HAP-1 (cell line): ENCODE measurements at regions not wholly inside any gene's neighbourhood (a gene's known extent, or its start where the extent isn't known, plus 50 kb on each side); places are given as distances from the start of the nearest gene placed in this dataset.
"Not testable (repeated sequence)": the region's sequence is repeated elsewhere in the genome, so short reads cannot be mapped to it uniquely, and the experiment has no call there.

Experiments used
- DNase-seq, 2 experiments: peaks; one replicate each; pipeline ENCODE4 v3.0.0-alpha.2; 2016 to 2020; ENCODE audit warnings: low spot score in 2 of 2
- H3K27me3 ChIP-seq: fragments of 250-450 bp; sonication (Bioruptor Pico); 2 replicates; pipeline ENCODE4 v1.5.1; 2020; ENCODE audit warnings: low read depth, mild to moderate bottlenecking, moderate library complexity
- H3K36me3 ChIP-seq: fragments of 250-450 bp; sonication (Bioruptor Pico); replicated peaks from 2 replicates; pipeline ENCODE4 v1.5.1; 2020; ENCODE audit warnings: mild to moderate bottlenecking
- H3K4me1 ChIP-seq: fragments of 250-450 bp; sonication (Bioruptor Pico); 2 replicates; pipeline ENCODE4 v1.5.1; 2020; ENCODE audit warnings: mild to moderate bottlenecking
- H3K4me3 ChIP-seq: fragments of 250-450 bp; sonication (Bioruptor Pico); 2 replicates; pipeline ENCODE4 v1.5.1; 2020; ENCODE audit warnings: mild to moderate bottlenecking, moderate library complexity
- H3K9me3 ChIP-seq: fragments of 250-450 bp; sonication (Bioruptor Pico); 2 replicates; pipeline ENCODE4 v1.5.1; 2020; ENCODE audit warnings: mild to moderate bottlenecking, moderate library complexity
- in situ Hi-C: fragments of 300-500 bp; cut with MboI; formaldehyde crosslinking; loops from 3 replicates; pipeline ENCODE4 v1.14.3; 2020; ENCODE audit warnings: low sequenced_read_pairs, inconsistent platforms, mixed read lengths

DNA sequence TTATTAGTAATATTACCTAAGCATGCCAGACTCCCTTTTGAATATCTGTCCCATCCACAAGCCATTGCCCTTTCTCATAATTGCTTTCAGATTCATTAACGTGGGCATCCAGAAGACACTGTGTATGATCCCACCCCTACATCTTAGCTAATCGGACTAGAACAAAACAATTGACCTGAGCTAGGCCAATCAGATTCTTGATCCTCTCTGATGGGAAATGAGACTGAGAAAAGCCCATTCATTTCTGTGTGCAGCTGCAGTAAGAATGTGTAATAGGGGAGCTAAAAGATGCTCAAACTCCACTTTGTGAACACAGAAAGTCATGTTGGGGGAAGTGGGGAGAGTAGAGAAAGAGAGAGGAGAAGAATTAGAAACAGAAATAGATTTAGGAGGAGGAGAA lies 281.7 kb upstream of the G2E3 start:
- H3K27me3 ChIP-seq: peaks cover 13% of the 10 kb centered on the region; the same call in 1 of the 2 replicates
- in situ Hi-C loops: no loop called here
- H3K4me1 ChIP-seq: no peaks in the 10 kb centered on the region
- DNase-seq: no peak
- no peaks in the 10 kb centered on the region for H3K9me3 ChIP-seq
- no peak overlapping the region for H3K4me3 ChIP-seq
- H3K36me3 ChIP-seq: no peaks in the 10 kb centered on the region

DNA sequence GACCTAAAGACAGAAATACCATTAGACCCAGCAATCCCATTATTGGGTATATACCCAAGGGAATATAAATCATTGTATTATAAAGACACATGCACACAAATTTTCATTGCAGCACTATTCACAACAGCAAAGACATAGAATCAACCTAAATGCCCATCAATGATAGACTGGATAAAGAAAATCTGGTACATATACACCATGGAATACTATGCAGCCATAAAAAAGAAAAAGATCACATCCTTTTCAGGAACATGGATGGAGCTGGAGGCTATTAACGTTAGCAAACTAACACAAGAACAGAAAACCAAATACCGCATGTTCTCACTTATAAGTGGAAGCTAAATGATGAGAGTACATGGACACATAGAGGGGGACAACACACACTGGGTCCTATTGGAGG lies 280.1 kb upstream of the G2E3 start:
- H3K27me3 ChIP-seq, H3K9me3 ChIP-seq, DNase-seq, H3K4me1 ChIP-seq, H3K4me3 ChIP-seq, H3K36me3 ChIP-seq, in situ Hi-C loops: not testable (repeated sequence)

DNA sequence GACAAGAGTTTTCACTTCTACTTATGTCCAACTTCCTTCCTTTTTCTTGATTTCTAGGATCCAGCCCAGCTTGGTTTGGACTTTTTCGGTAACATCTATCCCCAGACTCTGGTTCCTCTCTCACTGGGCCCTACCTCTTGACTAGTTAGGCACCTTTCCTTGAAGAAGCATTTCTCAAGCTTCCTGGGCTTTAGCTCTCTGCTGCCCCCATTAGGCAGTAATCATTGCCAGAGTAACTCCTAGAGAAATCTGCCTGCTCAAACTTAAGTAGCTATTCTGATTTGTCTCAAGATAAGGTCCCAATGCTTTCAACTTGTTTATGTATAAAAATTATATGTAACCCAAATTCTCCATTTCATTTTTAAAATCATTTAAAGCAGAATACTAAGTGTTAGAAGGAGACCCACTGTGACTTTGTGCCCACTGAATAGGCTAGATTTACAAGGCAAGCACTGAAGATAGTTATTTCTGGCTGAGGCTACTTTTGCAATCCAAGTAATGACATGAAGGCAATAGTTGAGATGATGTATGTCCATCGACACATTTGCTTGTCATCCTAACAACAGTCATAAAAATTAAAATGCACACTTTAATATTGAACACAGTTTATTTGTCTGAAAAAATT lies 275.0 kb upstream of the G2E3 start:
- in situ Hi-C loops: no loop called here
- Histone ChIP-seq H3K4me3 (no peak overlapping the region), H3K27me3 (no peaks in the 10 kb centered on the region; the same call in 1 of the 2 replicates), H3K36me3 (no peaks in the 10 kb centered on the region), H3K9me3 (no peaks in the 10 kb centered on the region), H3K4me1 (no peaks in the 10 kb centered on the region)
- peak; percentile 14 to 68 for DNase-seq

DNA sequence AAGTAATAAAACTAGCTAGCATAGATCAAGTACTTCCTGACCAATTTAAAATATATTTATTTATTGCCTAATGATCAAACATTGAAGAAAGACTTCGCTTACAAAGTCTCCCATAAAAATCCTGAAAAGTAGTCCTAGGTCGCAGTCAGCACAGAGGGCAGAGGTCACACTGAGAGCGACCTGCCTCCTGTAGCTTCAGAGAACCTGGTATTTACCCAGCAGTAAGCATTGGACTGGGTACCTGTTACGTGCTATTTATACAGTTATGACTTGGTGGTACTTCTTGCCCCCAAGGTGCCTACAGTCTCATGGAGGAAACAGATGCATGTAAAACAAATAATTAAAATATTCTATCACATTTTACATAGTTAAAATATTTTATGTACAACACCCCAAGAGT lies 274.1 kb upstream of the G2E3 start:
- in situ Hi-C loops: no loop called here
- DNase-seq: no peak

DNA sequence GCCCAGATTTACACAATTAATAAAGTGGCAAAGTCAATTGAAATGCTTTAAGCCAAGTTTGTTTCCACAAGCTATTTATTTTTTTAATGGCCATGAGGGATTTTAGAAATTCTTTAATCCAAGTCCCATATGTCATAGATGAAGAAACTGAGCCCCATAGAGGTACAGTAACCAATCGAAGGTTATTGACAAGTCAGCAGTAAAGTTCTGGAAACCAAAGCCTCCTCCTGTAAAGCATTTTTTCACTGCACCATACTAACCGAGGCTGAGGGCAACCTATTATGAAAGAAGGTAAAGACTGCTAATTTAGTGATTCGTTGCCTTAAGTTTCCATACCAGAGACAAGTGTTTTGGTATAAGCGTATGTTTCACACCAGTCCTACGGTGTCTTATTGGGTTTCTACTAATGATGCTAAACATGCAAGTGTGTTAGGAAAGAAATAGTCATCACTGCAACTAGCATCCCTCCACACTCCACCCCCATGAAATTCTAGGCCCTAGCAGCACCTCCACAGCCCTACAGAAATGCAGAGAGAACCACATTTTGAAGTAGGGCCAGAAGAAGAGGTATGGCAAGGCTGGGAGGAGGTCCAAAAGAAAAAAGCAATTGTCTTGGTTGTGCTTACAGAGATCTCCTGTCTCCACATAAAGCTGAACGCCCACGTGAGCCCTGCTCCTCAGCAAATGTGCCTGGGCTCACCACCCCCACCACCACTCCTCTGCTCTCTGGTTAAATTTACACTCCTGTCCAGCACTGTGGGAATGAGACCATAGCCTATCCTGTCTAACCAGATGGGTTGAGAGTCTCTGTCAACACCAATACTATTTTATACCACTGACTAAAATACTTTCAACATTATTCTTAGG lies 271.1 kb upstream of the G2E3 start:
- DNase-seq: no peak
- no peaks in the 10 kb centered on the region; the same call in 1 of the 2 replicates for H3K27me3 ChIP-seq
- no peaks in the 10 kb centered on the region for H3K9me3 ChIP-seq
- H3K4me1 ChIP-seq: no peaks in the 10 kb centered on the region
- H3K36me3 ChIP-seq: no peaks in the 10 kb centered on the region
- in situ Hi-C loops: no loop called here
- no peak overlapping the region for H3K4me3 ChIP-seq

More for the DNA sequence above, 274.1 kb upstream of the G2E3 start:
- Histone ChIP-seq H3K4me3 (no peak overlapping the region), H3K9me3 (no peaks in the 10 kb centered on the region), H3K27me3 (no peaks in the 10 kb centered on the region; the same call in 1 of the 2 replicates), H3K36me3 (no peaks in the 10 kb centered on the region), H3K4me1 (no peaks in the 10 kb centered on the region)

DNA sequence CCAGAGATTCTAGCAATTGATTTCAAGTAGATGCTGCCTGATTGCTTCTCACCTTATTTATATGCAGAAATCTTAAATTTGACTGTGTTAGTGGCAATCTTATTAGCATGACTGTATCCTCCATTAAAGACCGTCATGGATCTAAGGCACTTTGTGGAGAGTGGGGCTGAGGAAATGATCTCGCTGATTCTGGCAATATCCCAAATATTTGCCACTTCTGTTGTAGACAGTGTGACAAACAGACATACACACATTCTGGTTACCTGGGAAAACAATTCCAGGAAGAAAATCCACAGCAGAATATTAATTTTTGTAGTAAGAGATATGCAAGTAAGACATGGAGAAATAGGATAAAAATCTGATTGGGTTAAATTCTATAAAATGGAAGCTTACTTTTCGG lies 269.0 kb upstream of the G2E3 start:
- in situ Hi-C loops: no loop called here
- Histone ChIP-seq H3K9me3 (no peaks in the 10 kb centered on the region), H3K27me3 (no peaks in the 10 kb centered on the region; the same call in 1 of the 2 replicates), H3K4me3 (no peak overlapping the region), H3K4me1 (no peaks in the 10 kb centered on the region), H3K36me3 (no peaks in the 10 kb centered on the region)
- DNase-seq: no peak

DNA sequence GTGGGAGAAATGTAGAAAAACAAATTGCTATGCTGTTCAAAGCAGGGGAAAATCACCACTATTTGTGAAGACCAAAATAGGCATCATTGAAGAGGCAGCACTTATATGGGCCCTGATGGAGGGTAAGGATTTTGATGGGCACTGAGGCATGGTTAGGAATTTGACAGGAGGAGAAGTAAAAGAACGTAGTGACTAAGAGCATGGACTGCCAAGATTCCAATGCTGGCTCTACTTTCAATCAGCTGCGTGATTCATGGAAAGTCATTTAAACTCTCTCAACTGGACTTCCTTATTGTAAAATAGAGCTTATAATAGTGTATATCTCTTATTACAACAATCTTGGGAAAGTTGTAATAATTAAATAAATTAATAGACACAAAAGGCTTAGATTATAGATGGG lies 267.7 kb upstream of the G2E3 start:
- H3K27me3 ChIP-seq: no peaks in the 10 kb centered on the region; the same call in 1 of the 2 replicates
- H3K4me1 ChIP-seq: no peaks in the 10 kb centered on the region
- H3K9me3 ChIP-seq: no peaks in the 10 kb centered on the region
- H3K4me3 ChIP-seq: no peak overlapping the region
- in situ Hi-C loops: no loop called here
- no peaks in the 10 kb centered on the region for H3K36me3 ChIP-seq
- DNase-seq: no peak

DNA sequence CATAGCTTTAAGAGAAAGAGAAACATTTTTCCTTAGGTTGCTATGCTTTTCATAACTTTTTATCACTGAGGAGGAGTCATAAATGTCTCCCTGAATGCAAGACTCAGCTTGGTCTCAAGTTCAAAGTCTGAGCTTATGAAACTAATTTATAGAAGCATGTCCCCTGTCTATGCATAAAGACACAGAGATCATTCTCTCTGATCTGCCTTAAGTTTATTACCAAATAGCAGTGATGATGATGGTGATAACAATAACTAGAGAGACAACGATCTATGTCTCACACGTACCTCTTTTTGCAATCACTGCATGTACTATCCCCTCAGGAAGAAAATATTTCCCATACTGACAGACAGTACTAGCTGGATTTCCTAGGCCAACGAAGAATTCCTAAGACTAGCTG lies 266.4 kb upstream of the G2E3 start:
- H3K27me3 ChIP-seq: no peaks in the 10 kb centered on the region
- no peaks in the 10 kb centered on the region for H3K9me3 ChIP-seq
- in situ Hi-C loops: no loop called here
- no peak overlapping the region for H3K4me3 ChIP-seq
- no peaks in the 10 kb centered on the region for H3K4me1 ChIP-seq
- H3K36me3 ChIP-seq: no peaks in the 10 kb centered on the region
- DNase-seq: no peak

DNA sequence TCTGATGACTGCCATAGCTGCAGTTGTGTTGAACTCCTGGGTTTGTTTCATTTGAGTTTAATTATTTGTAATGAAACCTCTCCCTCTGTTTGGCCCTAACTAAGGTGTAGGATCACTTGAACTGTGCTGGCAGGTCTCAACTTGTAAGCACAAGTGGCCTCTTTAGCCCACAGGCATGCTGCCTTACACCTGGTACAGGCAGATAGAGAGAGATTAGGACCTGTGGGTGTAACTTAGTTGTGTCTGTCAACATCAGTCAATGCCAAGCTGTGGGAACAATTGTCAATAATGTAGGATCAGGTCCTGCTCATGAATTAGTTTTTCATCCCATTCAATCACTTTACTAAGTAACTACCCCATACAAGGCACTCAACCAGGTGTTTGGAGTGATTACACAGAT lies 263.0 kb upstream of the G2E3 start:
- H3K4me1 ChIP-seq: no peaks in the 10 kb centered on the region
- DNase-seq: no peak
- no peak overlapping the region for H3K4me3 ChIP-seq
- no peaks in the 10 kb centered on the region for H3K36me3 ChIP-seq
- H3K9me3 ChIP-seq: no peaks in the 10 kb centered on the region
- peaks cover 8% of the 10 kb centered on the region; the same call in 1 of the 2 replicates for H3K27me3 ChIP-seq
- in situ Hi-C loops: no loop called here

DNA sequence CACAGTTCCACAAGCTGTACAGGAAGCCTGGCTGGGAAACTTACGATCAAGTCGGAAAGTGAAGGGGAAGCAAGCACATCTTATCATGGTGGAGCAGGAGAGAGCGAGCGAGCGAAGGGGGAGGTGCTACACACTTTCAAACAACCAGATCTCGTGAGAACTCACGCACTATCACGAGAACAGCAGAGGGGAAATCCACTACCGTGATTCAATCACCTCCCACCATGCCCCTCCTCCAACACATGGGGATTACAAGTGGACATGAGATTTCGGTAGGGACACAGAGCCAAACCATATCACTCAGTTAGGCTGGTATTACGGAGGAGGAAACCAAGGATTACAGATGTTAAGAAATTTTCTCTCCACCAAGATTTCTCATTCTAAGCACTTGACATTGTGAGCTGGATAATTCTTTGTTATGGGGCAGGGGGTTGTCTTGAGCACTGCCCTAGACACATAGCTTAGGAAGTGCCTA lies 262.0 kb upstream of the G2E3 start:
- DNase-seq: peak in 1 of 2 experiments; percentile 10
- Histone ChIP-seq H3K4me3 (no peak overlapping the region), H3K9me3 (no peaks in the 10 kb centered on the region), H3K36me3 (no peaks in the 10 kb centered on the region), H3K4me1 (no peaks in the 10 kb centered on the region), H3K27me3 (peaks cover 8% of the 10 kb centered on the region; the same call in 1 of the 2 replicates)
- in situ Hi-C loops: no loop called here

DNA sequence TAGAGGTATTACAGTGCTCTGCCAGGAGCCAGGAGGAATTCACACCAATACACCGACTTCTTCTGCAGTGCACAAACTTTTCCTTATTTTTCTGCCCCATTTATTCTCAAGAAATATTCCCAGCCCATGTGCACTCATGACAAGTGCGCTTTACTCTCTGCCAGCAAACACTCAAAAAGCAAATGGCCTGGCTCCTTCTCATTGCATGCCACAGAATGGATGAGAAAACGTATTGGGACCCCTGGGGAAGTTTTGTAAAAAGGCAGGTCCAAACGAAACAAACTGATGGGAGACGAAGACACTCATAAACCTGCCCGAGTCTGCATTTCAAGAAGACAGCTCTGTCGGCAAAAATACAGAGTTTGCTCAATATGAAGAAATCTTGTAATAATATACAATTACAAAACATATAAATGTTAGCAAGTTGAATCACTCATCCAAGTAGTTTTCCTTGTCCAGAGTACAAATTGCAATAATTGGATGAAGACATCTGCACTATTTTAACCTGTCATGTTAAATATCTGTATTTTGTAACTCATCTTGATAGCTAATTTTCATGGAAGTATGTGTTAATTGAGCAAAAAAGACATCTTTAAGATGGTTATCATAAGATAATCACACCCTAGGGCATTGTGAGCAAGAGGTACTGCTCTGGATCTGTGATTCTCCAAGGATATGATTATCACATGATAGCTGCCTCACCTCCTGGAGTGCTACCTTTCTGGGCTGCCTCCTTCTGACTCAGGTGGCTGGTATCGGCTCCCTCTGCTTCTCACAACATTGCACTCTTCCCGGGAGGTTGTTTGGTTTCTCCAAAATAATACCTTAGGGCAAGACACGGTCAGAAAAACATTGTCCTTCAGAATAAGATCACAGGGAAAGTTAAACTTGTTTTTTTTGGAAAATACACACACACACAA lies 260.8 kb upstream of the G2E3 start:
- Histone ChIP-seq H3K27me3 (peaks cover 8% of the 10 kb centered on the region; the same call in 1 of the 2 replicates), H3K4me3 (no peak overlapping the region), H3K36me3 (no peaks in the 10 kb centered on the region), H3K4me1 (no peaks in the 10 kb centered on the region), H3K9me3 (no peaks in the 10 kb centered on the region)
- no peak for DNase-seq
- in situ Hi-C loops: no loop called here

DNA sequence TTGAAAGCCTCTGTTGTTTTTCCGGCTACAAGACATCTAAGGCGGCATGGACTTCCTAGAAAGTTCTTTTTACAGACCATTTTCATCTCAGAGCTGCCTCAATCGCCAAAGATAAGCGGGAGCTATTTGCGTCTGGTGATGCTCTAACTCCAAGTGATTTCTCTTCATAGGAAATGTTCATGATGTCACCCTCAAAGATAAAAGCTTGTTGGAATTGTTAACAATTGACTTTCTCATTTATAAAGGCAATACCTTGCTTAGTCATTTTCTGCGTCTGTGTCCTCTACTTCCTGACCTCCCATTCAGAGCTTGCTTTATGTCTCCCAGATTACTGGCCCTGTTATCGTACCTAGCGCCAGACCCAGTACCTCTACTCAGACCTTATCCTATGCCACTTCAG lies 259.0 kb upstream of the G2E3 start:
- H3K4me1 ChIP-seq: no peaks in the 10 kb centered on the region
- no peak for DNase-seq
- H3K9me3 ChIP-seq: no peaks in the 10 kb centered on the region
- in situ Hi-C loops: no loop called here
- no peaks in the 10 kb centered on the region for H3K36me3 ChIP-seq
- H3K27me3 ChIP-seq: peaks cover 8% of the 10 kb centered on the region; the same call in 1 of the 2 replicates
- no peak overlapping the region for H3K4me3 ChIP-seq

DNA sequence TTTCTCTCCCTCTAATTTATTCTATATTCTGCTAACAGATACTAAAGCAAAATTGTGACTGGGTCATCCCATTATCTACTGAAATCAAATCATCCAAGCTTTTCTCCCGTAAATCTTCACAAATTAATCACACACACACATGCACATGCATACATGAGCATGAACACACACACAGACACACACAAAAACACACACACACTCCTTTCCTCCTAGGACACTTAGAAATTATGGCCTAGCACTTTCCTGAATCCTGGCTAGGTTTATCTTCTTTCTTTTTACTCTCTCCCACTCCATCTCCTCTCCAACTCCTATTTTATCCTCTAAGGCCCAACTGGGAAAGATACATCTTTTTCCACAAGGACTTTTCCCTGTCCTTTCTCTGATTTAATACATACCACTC lies 255.6 kb upstream of the G2E3 start:
- Histone ChIP-seq H3K36me3 (no peaks in the 10 kb centered on the region), H3K4me1 (no peaks in the 10 kb centered on the region), H3K9me3 (no peaks in the 10 kb centered on the region), H3K27me3 (peaks cover 7% of the 10 kb centered on the region; the same call in 1 of the 2 replicates), H3K4me3 (no peak overlapping the region)
- no peak for DNase-seq
- in situ Hi-C loops: no loop called here
